ENCODE measurements at regions not wholly inside any gene's neighbourhood (a gene's known extent, or its start where the extent isn't known, plus 50 kb on each side); places are given as distances from the start of the nearest gene placed in this dataset.

- TF ChIP-seq REST (IDR thresholded peaks at IDR 0.05; ENCODE audit: unreplicated experiment) (no peak), ZNF331 (CRISPR knock-in tag; IDR thresholded peaks at IDR 0.05; ENCODE audit: low read depth) (no peak), NANOG (IDR thresholded peaks at IDR 0.05; ENCODE audit: borderline replicate concordance) (no peak)
These were observed 112.5 kb upstream of the AGAP1 start (continued) for GRCh38 chr2:235381261-235381912.

- no peak overlapping the region for H2AFZ ChIP-seq
- peaks cover 5% of the 10 kb centered on the region; the same call in 1 of the 2 replicates for H3K4me1 ChIP-seq (ENCODE audit: insufficient read depth)
- DNase-seq (ENCODE audit: low spot score): no peak
- no peaks in the 10 kb centered on the region for H3K9me3 Mint-ChIP-seq
- ATAC-seq: no peak
- H3K36me3 Mint-ChIP-seq (ENCODE audit: low read depth): no peaks in the 10 kb centered on the region
- no peaks in the 10 kb centered on the region for H3K79me2 ChIP-seq (replicated peaks; ENCODE audit: insufficient read depth)
- H3K36me3 ChIP-seq (ENCODE audit: insufficient read depth): no peaks in the 10 kb centered on the region
- H3K4me3 ChIP-seq: no peak overlapping the region
- H3K4me1 Mint-ChIP-seq: peaks cover 22% of the 10 kb centered on the region
- no peak overlapping the region for H3K4me2 ChIP-seq
- no peaks in the 10 kb centered on the region for H3K27me3 Mint-ChIP-seq (ENCODE audit: insufficient read depth, low read depth, poor library complexity)
- no peak overlapping the region for H3K4me3 Mint-ChIP-seq
- no peaks in the 10 kb centered on the region for H3K9me2 ChIP-seq (ENCODE audit: insufficient read depth)
- no peaks in the 10 kb centered on the region for H3K27me3 ChIP-seq (ENCODE audit: insufficient read depth)
- no peak overlapping the region for H3K27ac ChIP-seq (ENCODE audit: low read depth)
- H4K20me1 ChIP-seq (replicated peaks; ENCODE audit: insufficient read depth): no peaks in the 10 kb centered on the region
- no peaks in the 10 kb centered on the region; the same call in 1 of the 2 replicates for H3F3A ChIP-seq (replicated peaks; ENCODE audit: low read depth)
- H3K27ac Mint-ChIP-seq: no peak overlapping the region
- TF ChIP-seq CREB1 (CRISPR knock-in tag; IDR thresholded peaks at IDR 0.05; ENCODE audit: low read depth) (no peak), ZNF331 (CRISPR knock-in tag; IDR thresholded peaks at IDR 0.05; ENCODE audit: low read depth) (no peak), STAT1 (IDR thresholded peaks at IDR 0.05; ENCODE audit: unreplicated experiment) (no peak), ZNF462 (CRISPR knock-in tag; IDR thresholded peaks at IDR 0.05) (no peak), EZH2phosphoT487 (IDR thresholded peaks at IDR 0.05; ENCODE audit: unreplicated experiment) (no peak), POLR2AphosphoS5 (IDR thresholded peaks at IDR 0.05; ENCODE audit: low read depth) (no peak), REST (IDR thresholded peaks at IDR 0.05; ENCODE audit: unreplicated experiment) (no peak), CTCF (conservative IDR thresholded peaks at IDR 0.05; ENCODE audit: low read depth in 2 of 2) (no peak)
These were observed 111.7 kb upstream of the AGAP1 start for GRCh38 chr2:235382179-235382578.

Data from GM23338 (cell line).